Urinary bladder (tissue), 3 donors: ENCODE measurements at regions not wholly inside any gene's neighbourhood (a gene's known extent, or its start where the extent isn't known, plus 50 kb on each side); places are given as distances from the start of the nearest gene placed in this dataset.

Experiments
- DNase-seq: peaks from one replicate; pipeline ENCODE4 v3.0.0-alpha.2; 2015; ENCODE audit errors: extremely low spot score
- H3K27ac ChIP-seq: one replicate; pipeline ENCODE4 v1.5.1; 2013; ENCODE audit warnings: low read depth, mild to moderate bottlenecking, moderate library complexity
- H3K36me3 ChIP-seq: one replicate; pipeline ENCODE4 v1.6.1; 2013; ENCODE audit warnings: mild to moderate bottlenecking, moderate library complexity; ENCODE audit not compliant: insufficient read depth
- H3K4me1 ChIP-seq: one replicate; pipeline ENCODE4 v1.6.1; 2013; ENCODE audit warnings: mild to moderate bottlenecking, moderate library complexity; ENCODE audit not compliant: insufficient read depth
- H3K4me3 ChIP-seq: one replicate; pipeline ENCODE4 v1.5.1; 2013; ENCODE audit warnings: low read depth, low read length
- WGBS: extraction: QIAGEN DNeasy Blood & Tissue Kit; methylation state at CpG from one replicate; pipeline ENCODE4 v1.1.7; 2013; 5-methylcytosine and 5-hydroxymethylcytosine counted together
- donor health status: healthy with polysubstance abuse.
- donor health status: healthy.

DNA sequence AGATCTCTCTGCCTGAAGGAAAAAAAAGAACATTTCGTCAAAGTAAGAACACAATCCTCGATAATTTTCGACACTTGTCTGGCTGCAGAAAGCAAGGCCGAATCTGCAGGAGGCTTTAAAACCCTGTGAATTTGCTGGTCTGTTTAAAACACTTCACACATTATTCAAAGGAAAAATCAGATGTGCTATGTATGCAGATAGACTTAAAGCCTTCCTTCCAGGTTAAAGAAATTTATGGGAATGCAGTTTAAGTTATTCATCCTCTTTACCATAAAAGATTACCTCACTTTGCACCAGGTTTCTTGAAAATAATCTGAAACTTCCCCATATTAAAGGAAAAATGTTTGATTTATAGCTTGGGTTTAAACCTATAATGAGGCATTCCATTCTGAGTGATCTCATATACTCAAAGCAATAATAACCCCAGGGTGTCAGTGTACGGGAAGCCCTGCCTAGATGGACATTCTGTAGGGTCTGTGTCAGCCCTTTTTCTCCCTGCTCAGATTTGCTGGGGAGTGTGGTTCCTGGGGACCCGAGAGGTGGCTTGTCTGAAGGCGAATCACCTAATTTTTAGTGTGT is 323.5 kb upstream of the SLC24A2 start:
- Histone ChIP-seq H3K4me1 (no peaks in the 10 kb centered on the region), H3K4me3 (no peak overlapping the region), H3K36me3 (no peaks in the 10 kb centered on the region), H3K27ac (no peak overlapping the region)
- DNase-seq, result no peak
- 76% methylated on average over 7 of the region's 7 CpGs for WGBS

DNA sequence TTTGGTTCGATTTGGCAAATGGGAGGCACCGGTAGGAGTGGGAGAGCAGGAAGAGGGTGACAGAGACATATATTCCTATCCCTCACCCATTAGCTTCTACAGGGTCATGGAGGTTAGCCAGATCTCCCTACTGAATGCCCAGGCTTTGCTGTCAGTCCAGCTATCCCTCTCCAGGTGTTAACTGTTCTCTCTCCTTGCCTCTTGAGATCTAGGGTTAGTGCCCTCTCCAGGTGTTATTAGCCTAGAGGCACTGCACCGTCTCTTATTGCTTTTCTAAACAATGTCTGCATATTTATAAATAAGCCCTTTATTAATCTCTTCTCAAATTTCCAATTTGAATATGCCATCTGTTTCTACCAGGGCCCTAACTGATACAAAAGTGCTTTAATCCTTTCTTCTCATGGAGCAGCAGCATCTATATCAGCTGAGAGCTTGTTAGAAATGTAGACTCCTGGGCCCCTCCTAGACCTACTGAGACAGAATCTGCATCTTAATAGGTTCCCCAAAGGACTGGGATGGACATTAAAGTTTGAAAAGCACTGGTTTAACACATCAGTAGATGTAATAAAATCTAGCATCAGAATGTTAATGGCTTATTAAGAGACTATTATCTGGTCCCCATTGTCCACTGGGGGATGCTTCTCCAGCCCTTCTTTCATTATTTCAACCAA is 322.5 kb upstream of the SLC24A2 start:
- Histone ChIP-seq H3K4me1 (no peaks in the 10 kb centered on the region), H3K36me3 (no peaks in the 10 kb centered on the region), H3K27ac (no peak overlapping the region), H3K4me3 (no peak overlapping the region)
- DNase-seq, result no peak
- WGBS, result 63% methylated on average over 3 of the region's 3 CpGs

DNA sequence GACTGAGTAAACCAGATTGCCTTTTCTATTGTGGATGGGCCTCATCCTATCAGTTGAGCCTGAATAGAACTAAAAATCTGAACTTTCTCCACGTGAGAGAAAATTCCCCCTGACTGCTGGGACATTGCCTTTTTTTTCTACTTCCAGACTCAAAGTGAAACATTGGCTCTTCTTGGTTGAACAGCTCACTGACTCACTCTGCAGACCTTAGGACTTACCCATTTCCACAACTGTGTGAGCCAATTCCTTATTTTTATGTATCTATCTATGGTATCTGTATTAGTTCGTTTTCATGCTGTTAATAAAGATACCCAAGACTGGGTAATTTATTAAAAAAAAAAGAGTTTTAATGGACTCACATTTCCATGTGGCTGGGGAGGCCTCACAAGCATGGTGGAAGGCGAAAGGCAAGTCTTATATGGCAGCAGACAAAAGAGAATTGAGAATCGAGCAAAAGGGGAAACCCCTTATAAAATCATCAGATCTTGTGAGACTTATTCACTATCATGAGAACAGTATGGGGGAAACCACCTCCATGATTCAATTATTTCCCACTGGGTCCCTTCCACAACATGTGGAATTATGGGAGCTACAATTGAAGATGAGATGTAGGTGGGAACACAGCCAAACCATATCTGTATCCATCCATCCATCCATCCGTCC is 306.7 kb upstream of the SLC24A2 start:
- Histone ChIP-seq H3K27ac (no peak overlapping the region), H3K4me1 (no peaks in the 10 kb centered on the region), H3K4me3 (no peak overlapping the region), H3K36me3 (no peaks in the 10 kb centered on the region)
- no peak for DNase-seq
- WGBS, result 83% methylated on average over 5 of the region's 5 CpGs

DNA sequence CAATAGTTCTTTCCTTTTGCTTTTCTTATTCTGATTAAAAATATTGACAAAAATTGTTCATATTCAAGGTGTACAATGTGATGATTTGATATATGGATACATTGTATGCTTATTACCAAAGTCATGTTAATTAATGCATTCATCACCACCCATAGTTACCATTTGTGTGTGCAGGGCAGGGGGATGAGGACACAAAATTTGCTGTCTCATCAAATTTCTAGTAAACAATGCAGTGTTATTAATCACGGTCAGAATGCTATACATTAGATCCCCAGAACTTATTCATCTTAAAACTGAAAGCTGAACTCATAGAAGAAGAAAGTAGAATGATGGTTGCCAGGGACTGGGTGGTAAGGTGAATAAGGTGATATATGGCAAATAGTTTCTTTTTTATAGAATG is 303.7 kb upstream of the SLC24A2 start:
- 91% methylated on average over 1 of the region's 1 CpG for WGBS
- DNase-seq, result no peak
- Histone ChIP-seq H3K36me3 (no peaks in the 10 kb centered on the region), H3K4me1 (no peaks in the 10 kb centered on the region), H3K4me3 (no peak overlapping the region), H3K27ac (no peak overlapping the region)

DNA sequence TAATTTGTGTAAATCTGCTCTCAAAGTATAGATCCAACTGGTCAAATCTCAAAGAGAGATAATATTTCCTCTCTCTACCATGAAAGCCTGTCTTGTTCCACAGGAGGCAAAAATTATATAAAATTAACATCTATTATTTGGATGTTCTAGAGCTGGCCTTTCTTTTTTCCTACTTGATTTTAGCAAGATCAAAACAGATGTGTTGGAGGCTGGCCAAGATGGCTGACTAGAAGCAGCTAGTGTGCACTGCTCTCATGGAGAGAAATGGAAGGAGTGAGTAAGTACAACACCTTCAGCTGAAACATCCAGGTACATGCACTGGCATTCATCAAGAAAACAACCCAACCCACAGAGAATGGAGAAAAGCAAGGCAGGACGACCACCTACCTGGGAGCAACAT is 298.6 kb upstream of the SLC24A2 start:
- H3K36me3 ChIP-seq, result no peaks in the 10 kb centered on the region
- 86% methylated on average over 1 of the region's 1 CpG for WGBS
- no peak overlapping the region for H3K4me3 ChIP-seq
- no peak overlapping the region for H3K27ac ChIP-seq
- DNase-seq, result no peak
- no peaks in the 10 kb centered on the region for H3K4me1 ChIP-seq

DNA sequence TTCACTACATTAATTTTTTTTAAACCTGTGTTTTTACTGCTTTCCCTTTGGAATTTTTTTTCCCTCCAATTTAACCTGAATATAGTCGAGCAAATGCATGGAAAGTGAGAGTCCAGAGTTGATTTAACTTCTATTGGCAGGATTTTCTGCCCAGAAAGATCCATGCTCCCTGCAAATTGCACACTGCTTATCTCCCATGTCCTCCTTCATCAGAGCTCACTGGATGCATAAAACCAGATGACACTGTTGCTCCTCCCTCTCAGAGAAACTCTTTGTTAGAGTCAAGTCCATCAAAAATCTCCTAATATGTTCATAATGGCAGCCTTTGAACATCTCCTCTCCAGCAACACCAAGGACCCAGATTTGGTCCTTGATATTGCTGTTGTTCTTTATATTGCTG is 297.0 kb upstream of the SLC24A2 start:
- WGBS, result 71% methylated on average over 1 of the region's 1 CpG
- no peak overlapping the region for H3K27ac ChIP-seq
- H3K36me3 ChIP-seq, result no peaks in the 10 kb centered on the region
- no peak for DNase-seq
- H3K4me3 ChIP-seq, result no peak overlapping the region
- no peaks in the 10 kb centered on the region for H3K4me1 ChIP-seq

DNA sequence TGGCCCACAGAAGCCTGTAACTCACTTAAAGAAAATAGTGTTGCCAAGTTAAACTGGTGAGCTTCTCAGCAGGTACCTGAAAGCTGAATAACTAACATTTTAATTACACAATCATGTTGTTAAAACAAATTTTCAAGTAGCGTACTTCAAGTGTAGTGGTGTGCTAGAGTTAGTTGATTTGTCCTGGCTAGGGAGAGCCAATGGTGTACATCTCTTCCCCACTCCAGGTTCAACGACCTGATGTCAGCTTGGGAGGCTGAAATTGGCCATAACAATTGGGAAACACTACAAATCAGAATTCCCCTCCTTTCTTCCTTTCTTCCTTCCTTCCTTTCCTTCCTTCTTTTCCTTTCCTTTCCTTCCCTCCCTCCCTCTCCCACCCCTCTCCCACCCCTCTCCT is 295.3 kb upstream of the SLC24A2 start:
- Histone ChIP-seq H3K36me3 (no peaks in the 10 kb centered on the region), H3K4me3 (no peak overlapping the region), H3K4me1 (no peaks in the 10 kb centered on the region), H3K27ac (no peak overlapping the region)
- no peak for DNase-seq
- WGBS, result 40% methylated on average over 2 of the region's 2 CpGs

DNA sequence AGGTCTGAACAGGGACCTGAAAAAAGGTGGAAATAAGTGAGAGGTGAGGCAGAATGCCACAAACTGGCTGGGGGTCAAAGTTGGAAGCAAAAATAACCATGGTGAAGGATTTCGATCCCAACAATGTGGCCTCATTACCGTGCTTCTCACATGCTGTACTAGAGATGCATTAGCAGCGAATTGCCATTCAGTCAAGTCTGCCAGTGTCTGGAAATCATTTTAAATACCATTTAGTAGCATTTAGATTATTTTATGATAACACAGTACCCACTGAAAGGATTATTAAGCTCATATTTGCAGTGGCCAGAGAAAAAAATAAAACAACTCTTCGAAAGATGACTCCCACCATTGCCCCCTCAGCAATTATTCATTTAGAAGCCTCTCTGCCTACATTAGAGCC is 294.6 kb upstream of the SLC24A2 start:
- DNase-seq, result no peak
- no peak overlapping the region for H3K4me3 ChIP-seq
- no peak overlapping the region for H3K27ac ChIP-seq
- H3K36me3 ChIP-seq, result no peaks in the 10 kb centered on the region
- no peaks in the 10 kb centered on the region for H3K4me1 ChIP-seq
- WGBS, result 96% methylated on average over 4 of the region's 4 CpGs

DNA sequence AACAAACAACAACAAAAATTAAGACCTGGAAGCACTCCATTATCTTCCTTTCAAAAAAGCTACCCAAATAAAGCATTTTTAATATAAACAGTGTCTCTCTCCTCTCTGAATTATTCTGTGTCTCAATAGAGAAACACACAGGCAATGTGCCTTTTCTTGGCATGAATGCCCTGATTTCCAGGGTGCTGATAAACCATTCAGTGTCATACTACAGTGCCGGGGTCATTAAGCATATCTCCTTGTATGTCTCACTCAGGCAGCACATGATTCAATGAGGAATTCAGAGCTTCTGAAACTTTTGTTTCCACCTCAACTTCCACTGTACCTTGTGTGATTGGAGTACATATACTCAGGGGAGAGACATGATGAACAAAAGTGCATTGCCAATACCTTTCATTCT is 294.0 kb upstream of the SLC24A2 start:
- no peak for DNase-seq
- 56% methylated on average over 1 of the region's 1 CpG for WGBS

DNA sequence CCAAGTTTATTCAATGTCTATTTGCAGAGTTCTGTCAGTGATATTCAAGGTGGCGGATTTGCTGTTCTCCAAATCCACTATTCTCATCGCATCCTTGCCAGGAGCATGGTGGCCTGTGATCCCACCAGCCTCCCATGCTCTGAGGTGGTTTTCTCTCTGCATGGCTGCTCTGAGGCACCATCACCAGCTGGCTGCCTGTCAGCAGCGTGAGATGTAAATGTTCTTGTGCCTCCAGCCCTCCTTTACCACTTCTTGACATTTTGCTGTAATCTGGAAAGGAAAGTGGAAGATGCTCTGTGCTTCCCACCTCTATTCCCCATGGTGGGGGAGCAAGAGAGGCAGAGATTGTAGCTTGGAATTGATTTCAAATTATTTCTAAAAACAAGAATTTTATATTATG is 293.6 kb upstream of the SLC24A2 start:
- Histone ChIP-seq H3K27ac (no peak overlapping the region), H3K4me1 (no peaks in the 10 kb centered on the region), H3K4me3 (no peak overlapping the region), H3K36me3 (no peaks in the 10 kb centered on the region)
- no peak for DNase-seq
- 90% methylated on average over 3 of the region's 3 CpGs for WGBS

More for the DNA sequence above, 294.0 kb upstream of the SLC24A2 start:
- Histone ChIP-seq H3K4me1 (no peaks in the 10 kb centered on the region), H3K4me3 (no peak overlapping the region), H3K27ac (no peak overlapping the region), H3K36me3 (no peaks in the 10 kb centered on the region)

DNA sequence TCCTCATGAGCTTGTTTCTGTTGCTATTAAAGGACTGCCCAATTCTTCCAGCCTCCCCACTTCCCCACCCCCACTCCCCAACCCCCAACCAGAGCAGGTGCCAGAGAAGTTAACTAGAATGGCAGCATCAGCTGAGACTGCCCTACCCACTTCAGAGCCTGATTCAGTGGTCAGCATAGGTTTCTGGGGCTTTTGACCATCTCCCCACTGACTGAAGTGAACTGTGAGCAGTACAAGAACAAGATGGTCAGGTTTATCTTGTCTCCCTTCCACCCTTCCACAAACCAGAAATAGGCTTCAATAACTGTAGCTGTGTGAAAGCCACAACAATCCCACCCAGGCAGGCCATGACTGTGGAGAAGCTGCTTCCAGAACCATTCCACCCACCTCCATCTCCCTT is 289.4 kb upstream of the SLC24A2 start:
- Histone ChIP-seq H3K27ac (no peak overlapping the region), H3K36me3 (no peaks in the 10 kb centered on the region), H3K4me3 (no peak overlapping the region), H3K4me1 (no peaks in the 10 kb centered on the region)
- DNase-seq, result no peak

DNA sequence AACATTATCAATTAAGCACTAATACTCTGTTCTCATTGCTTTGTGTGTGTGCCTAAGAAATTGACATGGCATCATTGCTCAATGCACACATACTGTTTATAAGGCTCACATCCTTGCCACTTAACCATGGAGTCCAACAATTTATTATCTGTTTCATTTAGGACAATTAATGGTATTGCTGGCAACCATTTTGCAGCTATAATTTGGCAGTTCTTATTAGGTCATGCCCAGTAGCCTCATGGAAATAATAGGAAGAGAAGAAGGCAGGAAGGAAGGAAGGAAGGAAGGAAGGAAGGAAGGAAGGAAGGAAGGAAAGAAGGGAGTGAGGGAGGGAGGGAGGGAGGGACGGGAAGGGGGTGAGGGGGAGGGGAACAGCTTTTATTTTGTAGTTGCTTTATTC is 285.5 kb upstream of the SLC24A2 start:
- DNase-seq, result no peak
- Histone ChIP-seq H3K27ac (no peak overlapping the region), H3K4me1 (no peaks in the 10 kb centered on the region), H3K36me3 (no peaks in the 10 kb centered on the region), H3K4me3 (no peak overlapping the region)
- 54% methylated on average over 1 of the region's 1 CpG for WGBS

DNA sequence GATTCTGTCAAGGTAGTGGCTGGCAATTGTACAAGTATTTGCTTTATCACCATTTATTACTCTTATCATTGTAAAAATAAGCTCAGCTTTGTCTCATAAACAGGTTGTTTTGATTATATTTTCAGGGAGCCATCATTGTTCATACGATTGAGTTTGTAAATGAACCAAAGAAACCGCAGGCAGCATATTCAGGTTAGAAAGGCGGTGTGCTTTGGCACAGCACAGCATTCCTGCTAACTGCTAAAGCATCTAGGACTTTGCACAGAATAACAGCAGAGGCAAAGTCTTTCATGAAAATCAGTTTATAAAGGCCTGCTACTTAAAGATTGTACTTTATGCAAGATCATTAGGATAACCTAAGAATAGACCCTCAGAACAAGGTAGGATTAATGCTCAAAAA is 281.5 kb upstream of the SLC24A2 start:
- WGBS, result 50% methylated on average over 3 of the region's 3 CpGs
- Histone ChIP-seq H3K4me3 (no peak overlapping the region), H3K36me3 (no peaks in the 10 kb centered on the region), H3K27ac (no peak overlapping the region), H3K4me1 (no peaks in the 10 kb centered on the region)
- DNase-seq, result no peak
